Mesenchymal stem cell (in vitro differentiated cells and primary cell): ENCODE measurements at regions not wholly inside any gene's neighbourhood (a gene's known extent, or its start where the extent isn't known, plus 50 kb on each side); places are given as distances from the start of the nearest gene placed in this dataset.

Experiments
- DNase-seq: peaks from one replicate; pipeline ENCODE4 v3.0.0-alpha.2; 2013
- H2AFZ ChIP-seq: one replicate; pipeline ENCODE4 v1.6.1; 2013; ENCODE audit warnings: low read depth, mild to moderate bottlenecking, control low read depth, inconsistent platforms, low read length, moderate library complexity
- H2AK5ac ChIP-seq: 2 replicates; pipeline ENCODE4 v1.6.1; 2013; ENCODE audit warnings: low read length, moderate library complexity, mild to moderate bottlenecking, inconsistent platforms; ENCODE audit not compliant: severe bottlenecking
- H2BK120ac ChIP-seq: one replicate; pipeline ENCODE4 v1.6.1; 2013; ENCODE audit warnings: low read depth, mild to moderate bottlenecking, inconsistent platforms, low read length, moderate library complexity
- H2BK12ac ChIP-seq, 2 experiments: one replicate each; pipeline ENCODE4 v1.6.1; 2013; ENCODE audit warnings: inconsistent platforms in 2 of 2, low read length in 2 of 2, mild to moderate bottlenecking in 2 of 2, moderate library complexity in 2 of 2, control low read depth in 1 of 2
- H2BK15ac ChIP-seq: one replicate; pipeline ENCODE4 v1.6.1; 2013; ENCODE audit warnings: mild to moderate bottlenecking, low read depth, inconsistent platforms; ENCODE audit not compliant: poor library complexity, severe bottlenecking
- H2BK5ac ChIP-seq: 2 replicates; pipeline ENCODE4 v1.6.1; 2013; ENCODE audit warnings: low read depth, mild to moderate bottlenecking, low read length, control low read depth, inconsistent platforms; ENCODE audit not compliant: poor library complexity, severe bottlenecking
- H3K14ac ChIP-seq, 2 experiments: one replicate each; pipeline ENCODE4 v1.6.1; 2013; ENCODE audit warnings: inconsistent platforms in 2 of 2, low read length in 2 of 2, control low read depth in 1 of 2, mild to moderate bottlenecking in 1 of 2, moderate library complexity in 1 of 2
- H3K18ac ChIP-seq, 2 experiments: one replicate each; pipeline ENCODE4 v1.6.1; 2013; ENCODE audit warnings: inconsistent platforms in 2 of 2, low read length in 2 of 2, control low read depth in 1 of 2, low read depth in 1 of 2, mild to moderate bottlenecking in 1 of 2
- H3K23ac ChIP-seq, 2 experiments: one replicate each; pipeline ENCODE4 v1.6.1; 2013; ENCODE audit warnings: inconsistent platforms in 2 of 2, low read length in 2 of 2, mild to moderate bottlenecking in 2 of 2, moderate library complexity in 2 of 2, control low read depth in 1 of 2
- H3K27ac ChIP-seq: 2 replicates; pipeline ENCODE4 v1.5.1; 2013; ENCODE audit warnings: mild to moderate bottlenecking, moderate library complexity, low read length, control low read depth, inconsistent platforms; ENCODE audit not compliant: poor library complexity, severe bottlenecking
- H3K27me3 ChIP-seq, 2 experiments: 2 replicates each; pipeline versions ENCODE4 v1.6.1 to v1.7.0; 2013; ENCODE audit warnings: low read length in 2 of 2, mild to moderate bottlenecking in 2 of 2, moderate library complexity in 2 of 2, control low read depth in 1 of 2, inconsistent platforms in 1 of 2; ENCODE audit not compliant: control insufficient read depth in 1 of 2, insufficient read depth in 1 of 2
- H3K36me3 ChIP-seq, 2 experiments: 2 replicates each; pipeline versions ENCODE4 v1.6.1 to v1.7.0; 2013; ENCODE audit warnings: low read length in 2 of 2, control low read depth in 1 of 2, inconsistent platforms in 1 of 2, low read depth in 1 of 2, mild to moderate bottlenecking in 1 of 2; ENCODE audit not compliant: insufficient read depth in 2 of 2, control insufficient read depth in 1 of 2
- H3K4ac ChIP-seq, 2 experiments: one replicate each; pipeline ENCODE4 v1.6.1; 2013; ENCODE audit warnings: inconsistent platforms in 2 of 2, low read length in 2 of 2, mild to moderate bottlenecking in 2 of 2, moderate library complexity in 2 of 2, control low read depth in 1 of 2, low read depth in 1 of 2
- H3K4me1 ChIP-seq: 2 replicates; pipeline ENCODE4 v1.6.1; 2013; ENCODE audit warnings: low read depth, low read length, control low read depth; ENCODE audit not compliant: control insufficient read depth, insufficient read depth
- H3K4me2 ChIP-seq: 2 replicates; pipeline ENCODE4 v1.6.1; 2013; ENCODE audit warnings: low read length, mild to moderate bottlenecking, inconsistent platforms; ENCODE audit not compliant: poor library complexity, severe bottlenecking
- H3K4me3 ChIP-seq, 2 experiments: 2 replicates each; pipeline versions ENCODE4 v1.5.1 to v1.7.0; 2013; ENCODE audit warnings: low read length in 2 of 2, mild to moderate bottlenecking in 2 of 2, control low read depth in 1 of 2, low read depth in 1 of 2; ENCODE audit not compliant: insufficient read depth in 1 of 2
- H3K79me1 ChIP-seq: replicated peaks from 2 replicates; pipeline ENCODE4 v1.6.1; 2013; ENCODE audit warnings: mild to moderate bottlenecking, control low read depth, low read length, inconsistent platforms; ENCODE audit not compliant: poor library complexity, severe bottlenecking
- H3K9ac ChIP-seq: 2 replicates; pipeline ENCODE4 v1.7.0; 2013; ENCODE audit warnings: mild to moderate bottlenecking, low read length, moderate library complexity
- H3K9me3 ChIP-seq: 2 replicates; pipeline ENCODE4 v1.7.0; 2013; ENCODE audit warnings: mild to moderate bottlenecking, low read length; ENCODE audit not compliant: control insufficient read depth
- H4K8ac ChIP-seq: one replicate; pipeline ENCODE4 v1.6.1; 2013; ENCODE audit warnings: inconsistent platforms, mild to moderate bottlenecking, low read length, moderate library complexity
- H4K91ac ChIP-seq: one replicate; pipeline ENCODE4 v1.6.1; 2013; ENCODE audit warnings: mild to moderate bottlenecking, low read length, inconsistent platforms
- WGBS: methylation state at CpG from one replicate; pipeline ENCODE4 v1.1.7; 2013; ENCODE audit warnings: mixed read lengths; 5-methylcytosine and 5-hydroxymethylcytosine counted together

DNA sequence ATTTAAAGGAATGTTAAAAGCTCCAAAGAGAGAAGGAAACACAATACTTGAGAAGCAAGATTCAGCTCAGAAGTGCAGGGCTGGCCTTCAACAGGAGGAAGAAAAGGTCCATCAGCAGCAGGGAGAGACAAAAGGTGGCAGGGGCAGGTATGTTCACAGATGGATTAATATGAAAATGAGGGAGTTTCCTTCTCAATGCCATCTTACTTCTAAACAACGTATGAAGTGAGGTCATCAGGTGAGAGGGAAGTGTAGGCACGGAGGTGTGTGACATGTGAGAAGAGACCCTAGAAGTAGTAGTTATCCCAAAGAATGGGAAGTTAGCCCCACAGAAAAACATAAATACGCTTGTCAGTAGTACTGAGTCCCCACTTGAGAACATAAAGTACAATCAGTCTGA, 122.5 kb downstream of the CCER1 start:
- Histone ChIP-seq H3K4ac (no peak overlapping the region), H3K23ac (no peak overlapping the region), H2BK5ac (no peak overlapping the region), H2BK12ac (no peak overlapping the region), H4K8ac (no peak overlapping the region), H2AFZ (no peak overlapping the region), H3K4me1 (no peaks in the 10 kb centered on the region), H3K27me3 (no peaks in the 10 kb centered on the region), H3K27ac (no peak overlapping the region), H4K91ac (no peak overlapping the region), H2AK5ac (no peak overlapping the region), H2BK15ac (no peak overlapping the region), H3K14ac (no peak overlapping the region), H3K79me1 (no peaks in the 10 kb centered on the region), H2BK120ac (no peak overlapping the region), H3K4me2 (no peak overlapping the region), H3K4me3 (no peak overlapping the region), H3K9me3 (no peaks in the 10 kb centered on the region), H3K18ac (no peak overlapping the region), H3K9ac (no peak overlapping the region), H3K36me3 (no peaks in the 10 kb centered on the region)
- 79% methylated on average over 2 of the region's 3 CpGs for WGBS
- no peak for DNase-seq

DNA sequence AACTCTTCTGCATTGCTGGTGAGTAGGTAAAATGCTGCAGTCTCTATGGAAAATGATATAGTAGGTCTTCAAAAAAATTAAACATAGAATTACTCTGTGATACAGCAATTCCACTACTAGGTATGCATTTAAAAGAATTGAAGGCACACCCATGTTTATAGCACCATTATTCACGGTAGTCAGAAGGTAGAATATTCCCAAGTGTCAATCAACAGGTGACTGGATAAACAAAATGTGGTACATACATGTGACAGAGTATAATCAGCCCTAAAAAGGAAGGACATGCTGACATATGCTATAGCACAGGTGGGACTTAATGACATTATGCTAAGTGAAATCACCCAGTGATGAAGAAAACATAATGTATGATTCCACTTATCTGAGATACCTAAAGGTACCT, 123.3 kb downstream of the CCER1 start:
- Histone ChIP-seq H4K8ac (no peak overlapping the region), H3K27ac (no peak overlapping the region), H2AFZ (no peak overlapping the region), H3K9me3 (no peaks in the 10 kb centered on the region), H3K23ac (no peak overlapping the region), H2AK5ac (no peak overlapping the region), H2BK120ac (no peak overlapping the region), H3K27me3 (no peaks in the 10 kb centered on the region), H3K14ac (no peak overlapping the region), H2BK5ac (no peak overlapping the region), H3K18ac (no peak overlapping the region), H3K4me3 (no peak overlapping the region), H3K9ac (no peak overlapping the region), H3K4me1 (no peaks in the 10 kb centered on the region), H3K4ac (no peak overlapping the region), H3K79me1 (no peaks in the 10 kb centered on the region), H3K36me3 (no peaks in the 10 kb centered on the region), H2BK15ac (no peak overlapping the region), H2BK12ac (no peak overlapping the region), H3K4me2 (no peak overlapping the region), H4K91ac (no peak overlapping the region)
- no peak for DNase-seq
- 91% methylated on average over 1 of the region's 1 CpG for WGBS

DNA sequence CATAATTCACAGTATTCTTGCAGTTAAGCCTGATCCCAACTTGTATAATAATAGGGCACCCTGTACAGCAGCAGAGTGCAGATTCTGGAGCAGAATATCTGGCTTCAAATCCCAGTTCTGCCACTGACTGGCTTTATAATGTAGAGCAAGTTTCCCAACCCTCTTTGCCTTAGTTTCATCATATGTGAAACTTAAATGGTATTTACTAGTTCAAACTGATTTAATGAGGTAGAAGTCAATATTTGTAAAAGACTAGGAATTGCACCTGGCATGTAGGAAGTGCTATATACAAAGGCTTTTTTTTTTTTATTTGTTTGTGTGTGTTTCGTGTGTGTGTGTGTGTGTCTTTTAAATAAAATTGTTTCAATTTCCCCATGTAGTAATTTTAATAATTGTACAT, 125.9 kb downstream of the CCER1 start:
- H2BK5ac ChIP-seq = no peak overlapping the region
- H3K14ac ChIP-seq = no peak overlapping the region
- no peak overlapping the region for H3K4ac ChIP-seq
- H3K4me1 ChIP-seq = no peaks in the 10 kb centered on the region
- no peak for DNase-seq
- no peak overlapping the region for H2BK12ac ChIP-seq
- WGBS = no CpG with 5 or more reads among the region's 1 CpG
- H2AFZ ChIP-seq = no peak overlapping the region
- H2BK120ac ChIP-seq = no peak overlapping the region
- no peak overlapping the region for H3K18ac ChIP-seq
- no peak overlapping the region for H3K4me3 ChIP-seq
- no peaks in the 10 kb centered on the region for H3K27me3 ChIP-seq
- H4K91ac ChIP-seq = no peak overlapping the region
- H3K27ac ChIP-seq = no peak overlapping the region
- H3K9me3 ChIP-seq = no peaks in the 10 kb centered on the region
- H3K4me2 ChIP-seq = no peak overlapping the region
- no peak overlapping the region for H3K9ac ChIP-seq
- no peaks in the 10 kb centered on the region for H3K79me1 ChIP-seq
- no peak overlapping the region for H3K23ac ChIP-seq
- H2AK5ac ChIP-seq = no peak overlapping the region
- no peak overlapping the region for H4K8ac ChIP-seq
- H3K36me3 ChIP-seq = no peaks in the 10 kb centered on the region
- H2BK15ac ChIP-seq = no peak overlapping the region

DNA sequence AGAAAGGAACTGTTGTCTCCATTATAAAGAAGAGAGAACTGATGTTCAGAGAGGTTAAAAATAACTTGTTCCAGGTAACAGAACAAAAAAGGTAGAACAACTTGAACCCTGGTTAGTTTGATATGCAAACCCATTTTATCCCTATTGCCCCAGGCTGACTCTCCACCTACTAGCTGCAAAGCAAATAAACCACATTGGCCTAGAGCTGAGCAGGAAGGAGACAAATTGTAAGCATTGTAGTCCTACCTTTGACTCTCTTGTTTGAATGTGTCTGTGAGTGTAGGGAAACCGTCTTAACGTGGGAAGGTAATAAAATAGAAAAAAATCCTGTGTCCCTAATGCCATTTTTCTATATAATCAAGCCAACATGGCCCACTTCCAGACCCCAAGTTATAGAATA, 126.4 kb downstream of the CCER1 start:
- H3K36me3 ChIP-seq = peaks cover 0 to 3% of the 10 kb centered on the region in 2 experiments
- no peaks in the 10 kb centered on the region for H3K79me1 ChIP-seq
- no peak overlapping the region for H3K27ac ChIP-seq
- no peak overlapping the region for H3K9ac ChIP-seq
- H3K9me3 ChIP-seq = no peaks in the 10 kb centered on the region
- H2BK120ac ChIP-seq = no peak overlapping the region
- no peak overlapping the region for H3K4me2 ChIP-seq
- H3K27me3 ChIP-seq = no peaks in the 10 kb centered on the region
- no peak for DNase-seq
- no peak overlapping the region for H3K4me3 ChIP-seq
- H2BK5ac ChIP-seq = no peak overlapping the region
- no peaks in the 10 kb centered on the region for H3K4me1 ChIP-seq
- no peak overlapping the region for H3K4ac ChIP-seq
- no peak overlapping the region for H2AK5ac ChIP-seq
- H2BK15ac ChIP-seq = no peak overlapping the region
- H2AFZ ChIP-seq = no peak overlapping the region
- H2BK12ac ChIP-seq = no peak overlapping the region
- no peak overlapping the region for H4K8ac ChIP-seq
- H3K23ac ChIP-seq = no peak overlapping the region
- no peak overlapping the region for H4K91ac ChIP-seq
- no peak overlapping the region for H3K18ac ChIP-seq
- H3K14ac ChIP-seq = no peak overlapping the region
- WGBS = no CpG with 5 or more reads among the region's 2 CpGs
